Tibial nerve (tissue), 4 donors: ENCODE measurements at regions not wholly inside any gene's neighbourhood (a gene's known extent, or its start where the extent isn't known, plus 50 kb on each side); places are given as distances from the start of the nearest gene placed in this dataset.
A peak's percentile ranks its signal among the peaks of the same experiment; 100 is the strongest.

Experiments used
- DNase-seq, 2 donors: peaks; one replicate each; pipeline ENCODE4 v3.0.0-alpha.2; 2019; ENCODE audit warnings: low spot score in 2 of 2
- H3K27ac ChIP-seq, 4 donors: fragments of 200-600 bp; sonication (generic) in 3 of 4; one replicate each; pipeline ENCODE4 v1.5.1; 2017 to 2019; ENCODE audit warnings: mild to moderate bottlenecking in 1 of 4
- H3K27me3 ChIP-seq, 2 donors: fragments of 200-600 bp; sonication (generic) in 1 of 2; one replicate each; pipeline versions ENCODE4 v1.5.1 to v1.6.0; 2017 to 2019
- H3K36me3 ChIP-seq, 3 donors: fragments of 200-600 bp; sonication (generic); one replicate each; pipeline ENCODE4 v1.5.1; 2018 to 2019
- H3K4me1 ChIP-seq, 4 donors: fragments of 200-600 bp; sonication (generic) in 3 of 4; one replicate each; pipeline ENCODE4 v1.5.1; 2017 to 2019
- H3K4me3 ChIP-seq, 4 donors: fragments of 200-600 bp; sonication (generic) in 3 of 4; one replicate each; pipeline ENCODE4 v1.5.1; 2017 to 2019; ENCODE audit warnings: mild to moderate bottlenecking in 1 of 4, moderate library complexity in 1 of 4
- H3K9me3 ChIP-seq, 4 donors: fragments of 200-600 bp; sonication (generic) in 3 of 4; one replicate each; pipeline ENCODE4 v1.5.1; 2017 to 2019
- EP300 ChIP-seq, 2 donors: sonication (generic); formaldehyde crosslinking; IDR thresholded peaks; one replicate each; pipeline ENCODE4 v1.6.1; 2017; ENCODE audit warnings: antibody characterized with exemption in 2 of 2, mild to moderate bottlenecking in 1 of 2
- POLR2A ChIP-seq, 2 donors: fragments of 450-650 bp; IDR thresholded peaks; one replicate each; pipeline ENCODE4 v1.6.1; 2017; ENCODE audit warnings: antibody characterized with exemption in 2 of 2, mild to moderate bottlenecking in 2 of 2, moderate library complexity in 2 of 2
- WGBS, 2 donors: methylation state at CpG; one replicate each; pipeline ENCODE4 v1.1.5; 2018; 5-methylcytosine and 5-hydroxymethylcytosine counted together
- TF ChIP-seq, protein P1 (sequence below), 5 experiments: fragments of 200-600 bp in 3 of 5; fragments of 450-650 bp in 2 of 5; sonication (generic) in 3 of 5; IDR thresholded peaks; one replicate each; pipeline ENCODE4 v1.5.1; 2016 to 2019; ENCODE audit warnings: antibody characterized with exemption in 5 of 5, mild to moderate bottlenecking in 3 of 5, moderate library complexity in 2 of 5

DNA sequence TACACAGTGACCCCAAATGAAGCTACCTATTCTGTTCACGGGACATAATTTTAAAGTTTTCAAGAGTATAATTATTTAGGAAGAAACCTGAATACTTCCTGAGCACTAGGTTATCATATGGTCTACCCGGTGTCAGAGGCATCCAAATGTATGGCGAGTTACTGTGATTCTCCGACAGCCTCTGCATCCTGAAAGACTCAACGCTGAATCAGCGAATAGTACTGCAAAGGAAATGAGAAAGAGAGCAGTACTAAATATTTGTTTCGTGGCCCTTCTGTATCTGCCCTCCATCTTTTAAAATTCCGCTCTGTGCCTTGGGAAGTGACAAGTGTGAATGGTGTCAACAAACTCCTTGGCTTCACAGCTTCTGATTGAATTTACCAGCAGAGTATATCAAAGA lies 358.0 kb upstream of the ZEB2 start:
- no peaks in the 10 kb centered on the region for H3K9me3 ChIP-seq
- no peaks in the 10 kb centered on the region for H3K36me3 ChIP-seq
- TF ChIP-seq POLR2A (IDR thresholded peaks at IDR 0.05) (no peak), EP300 (IDR thresholded peaks at IDR 0.05) (no peak)
- TF ChIP-seq, protein P1, sequence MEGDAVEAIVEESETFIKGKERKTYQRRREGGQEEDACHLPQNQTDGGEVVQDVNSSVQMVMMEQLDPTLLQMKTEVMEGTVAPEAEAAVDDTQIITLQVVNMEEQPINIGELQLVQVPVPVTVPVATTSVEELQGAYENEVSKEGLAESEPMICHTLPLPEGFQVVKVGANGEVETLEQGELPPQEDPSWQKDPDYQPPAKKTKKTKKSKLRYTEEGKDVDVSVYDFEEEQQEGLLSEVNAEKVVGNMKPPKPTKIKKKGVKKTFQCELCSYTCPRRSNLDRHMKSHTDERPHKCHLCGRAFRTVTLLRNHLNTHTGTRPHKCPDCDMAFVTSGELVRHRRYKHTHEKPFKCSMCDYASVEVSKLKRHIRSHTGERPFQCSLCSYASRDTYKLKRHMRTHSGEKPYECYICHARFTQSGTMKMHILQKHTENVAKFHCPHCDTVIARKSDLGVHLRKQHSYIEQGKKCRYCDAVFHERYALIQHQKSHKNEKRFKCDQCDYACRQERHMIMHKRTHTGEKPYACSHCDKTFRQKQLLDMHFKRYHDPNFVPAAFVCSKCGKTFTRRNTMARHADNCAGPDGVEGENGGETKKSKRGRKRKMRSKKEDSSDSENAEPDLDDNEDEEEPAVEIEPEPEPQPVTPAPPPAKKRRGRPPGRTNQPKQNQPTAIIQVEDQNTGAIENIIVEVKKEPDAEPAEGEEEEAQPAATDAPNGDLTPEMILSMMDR (IDR thresholded peaks at IDR 0.05): no peak
- no peaks in the 10 kb centered on the region for H3K27me3 ChIP-seq
- H3K27ac ChIP-seq: no peak overlapping the region
- H3K4me1 ChIP-seq: peaks cover 0 to 21% (median 4%) of the 10 kb centered on the region in 4 donors
- no peak overlapping the region for H3K4me3 ChIP-seq
- no peak for DNase-seq
- WGBS, 2 donors: 95 to 96% methylated on average over 8 of the region's 8 CpGs

DNA sequence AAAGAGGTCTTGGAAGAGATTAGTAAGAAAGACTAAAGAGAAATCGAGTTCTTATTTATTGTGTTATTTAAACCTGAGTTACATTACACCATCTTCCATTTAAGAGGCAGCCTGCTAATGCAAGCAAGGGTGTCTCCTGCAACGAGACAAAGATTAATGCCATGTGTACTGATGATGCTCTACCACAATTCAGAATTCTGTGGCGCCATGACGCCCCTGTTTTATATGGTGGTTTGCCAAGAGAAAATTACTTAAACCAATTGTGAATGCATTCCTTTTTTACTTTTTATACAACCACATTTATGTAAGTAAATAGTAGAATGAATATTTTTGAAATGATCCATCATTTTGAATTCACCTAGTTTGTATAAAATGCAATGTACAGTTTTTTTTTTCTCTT lies 356.1 kb upstream of the ZEB2 start:
- no peaks in the 10 kb centered on the region for H3K27me3 ChIP-seq
- no peak for DNase-seq
- no peak for TF ChIP-seq EP300 (IDR thresholded peaks at IDR 0.05)
- TF ChIP-seq, protein P1 (IDR thresholded peaks at IDR 0.05): no peak
- no peak for TF ChIP-seq POLR2A (IDR thresholded peaks at IDR 0.05)

DNA sequence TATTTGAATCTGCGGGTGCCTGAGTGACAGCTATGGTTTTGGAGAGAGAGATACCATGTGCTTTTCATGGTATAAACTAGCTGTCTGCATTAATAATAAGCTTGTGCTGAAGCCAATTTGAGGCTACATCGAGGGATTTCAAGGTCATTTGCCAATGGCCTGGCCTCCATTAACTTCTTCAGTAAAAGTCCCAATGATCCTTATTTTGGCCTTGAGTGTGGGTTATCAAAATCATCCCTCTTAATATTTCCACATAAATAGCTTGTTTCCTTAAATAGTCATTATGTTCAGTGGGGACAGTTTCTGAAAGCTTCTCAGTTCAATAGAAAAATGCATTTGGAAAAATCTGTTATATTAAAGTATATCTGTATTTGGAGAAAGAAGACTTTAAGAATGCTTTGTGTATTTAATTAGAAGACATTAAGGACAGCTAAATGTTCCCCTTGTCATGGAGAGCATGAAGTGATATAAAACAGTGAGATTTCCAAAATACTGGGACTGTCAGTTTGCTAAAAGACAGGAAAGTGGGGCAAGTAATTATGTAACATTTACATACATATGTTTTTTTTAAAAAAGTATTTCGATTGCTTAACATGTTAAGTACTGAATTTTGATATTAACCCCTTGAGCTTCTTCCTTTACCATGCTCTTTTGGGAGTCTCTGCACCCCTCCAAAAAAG lies 355.5 kb upstream of the ZEB2 start:
- Histone ChIP-seq H3K27me3 (no peaks in the 10 kb centered on the region), H3K4me3 (no peak overlapping the region), H3K9me3 (no peaks in the 10 kb centered on the region), H3K36me3 (no peaks in the 10 kb centered on the region), H3K4me1 (peaks cover 0 to 21% (median 4%) of the 10 kb centered on the region in 4 donors), H3K27ac (peak overlapping the region in 1 of 4 donors; percentile 58)
- 47 to 48% methylated on average over 3 of the region's 3 CpGs for WGBS, 2 donors
- no peak for DNase-seq
- TF ChIP-seq POLR2A (IDR thresholded peaks at IDR 0.05) (no peak), EP300 (IDR thresholded peaks at IDR 0.05) (no peak)
- TF ChIP-seq, protein P1 (IDR thresholded peaks at IDR 0.05): no peak

More for the DNA sequence above, 356.1 kb upstream of the ZEB2 start:
- H3K9me3 ChIP-seq: no peaks in the 10 kb centered on the region
- no peaks in the 10 kb centered on the region for H3K36me3 ChIP-seq
- peaks cover 0 to 21% (median 4%) of the 10 kb centered on the region in 4 donors for H3K4me1 ChIP-seq
- no peak overlapping the region for H3K27ac ChIP-seq
- no peak overlapping the region for H3K4me3 ChIP-seq
- WGBS, 2 donors: 88 to 90% methylated on average over 4 of the region's 4 CpGs

DNA sequence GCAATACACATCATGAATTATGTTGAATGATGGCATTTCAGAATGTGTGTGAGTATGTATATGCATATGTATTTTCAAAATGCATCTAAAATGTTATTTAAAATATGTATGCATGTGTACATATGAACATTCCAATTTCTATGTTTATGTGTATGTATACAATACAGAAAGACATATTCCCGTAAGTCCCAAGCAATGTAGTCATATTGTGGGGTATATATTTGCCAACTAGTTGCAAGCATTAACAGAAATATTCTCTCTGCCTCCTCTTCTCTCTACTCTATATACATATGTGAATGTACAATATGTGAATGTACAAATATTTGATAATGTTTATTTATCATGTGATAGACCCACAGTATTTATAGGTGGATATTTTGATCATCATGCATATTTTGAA lies 345.8 kb upstream of the ZEB2 start:
- WGBS, 2 donors: 98 to 100% methylated on average over 1 of the region's 1 CpG
- DNase-seq: no peak
- no peak overlapping the region for H3K27ac ChIP-seq
- TF ChIP-seq EP300 (IDR thresholded peaks at IDR 0.05) (no peak), POLR2A (IDR thresholded peaks at IDR 0.05) (no peak)
- TF ChIP-seq, protein P1 (IDR thresholded peaks at IDR 0.05): no peak
- H3K4me1 ChIP-seq: no peaks in the 10 kb centered on the region
- no peaks in the 10 kb centered on the region for H3K27me3 ChIP-seq
- no peaks in the 10 kb centered on the region for H3K36me3 ChIP-seq
- no peaks in the 10 kb centered on the region for H3K9me3 ChIP-seq
- H3K4me3 ChIP-seq: no peak overlapping the region

DNA sequence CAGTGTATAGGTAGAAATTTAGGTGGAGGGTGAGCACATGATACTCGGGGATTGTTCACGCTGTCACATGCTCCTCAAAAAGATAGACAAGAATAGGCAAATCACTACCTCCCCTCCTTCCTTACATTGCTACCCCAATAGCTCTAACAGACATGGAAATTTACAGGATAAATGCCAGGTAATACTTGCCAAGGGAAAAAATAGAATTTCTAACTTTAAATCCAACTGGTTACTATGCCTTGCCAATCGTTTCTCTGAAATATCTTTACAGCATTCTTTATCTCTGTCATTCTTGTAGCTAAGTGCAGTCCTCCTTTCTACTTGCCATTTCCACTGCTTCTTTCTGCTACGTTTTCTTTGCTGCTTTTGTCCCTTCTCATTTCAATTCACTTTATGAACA lies 339.8 kb upstream of the ZEB2 start:
- Histone ChIP-seq H3K4me3 (no peak overlapping the region), H3K9me3 (peaks cover 0 to 4% (median 0%) of the 10 kb centered on the region in 4 donors), H3K36me3 (no peaks in the 10 kb centered on the region), H3K27me3 (no peaks in the 10 kb centered on the region), H3K4me1 (no peaks in the 10 kb centered on the region), H3K27ac (no peak overlapping the region)
- no peak for DNase-seq
- WGBS, 2 donors: 70 to 71% methylated on average over 4 of the region's 4 CpGs
- TF ChIP-seq, protein P1 (IDR thresholded peaks at IDR 0.05): no peak
- TF ChIP-seq EP300 (IDR thresholded peaks at IDR 0.05) (no peak), POLR2A (IDR thresholded peaks at IDR 0.05) (no peak)
